HFFc6 (cell line): ENCODE measurements at regions not wholly inside any gene's neighbourhood (a gene's known extent, or its start where the extent isn't known, plus 50 kb on each side); places are given as distances from the start of the nearest gene placed in this dataset.
A peak's percentile ranks its signal among the peaks of the same experiment; 100 is the strongest.

Experiments
- DNase-seq: peaks from one replicate; pipeline ENCODE4 v3.0.0-alpha.2; 2018
- H3K27ac Mint-ChIP-seq: 2 replicates; pipeline ENCODE4 v1.8.0; 2020; ENCODE audit warnings: mild to moderate bottlenecking, mixed read lengths
- H3K27me3 Mint-ChIP-seq: 2 replicates; pipeline ENCODE4 v1.8.0; 2021; ENCODE audit warnings: mild to moderate bottlenecking, moderate library complexity, mixed read lengths; ENCODE audit not compliant: insufficient read depth
- H3K36me3 Mint-ChIP-seq: 2 replicates; pipeline ENCODE4 v1.8.0; 2021; ENCODE audit warnings: low read depth, mixed read lengths
- H3K4me1 Mint-ChIP-seq: 2 replicates; pipeline ENCODE4 v1.8.0; 2020; ENCODE audit warnings: low read depth, mixed read lengths
- H3K4me3 Mint-ChIP-seq: 2 replicates; pipeline ENCODE4 v1.8.0; 2020; ENCODE audit warnings: mild to moderate bottlenecking, moderate library complexity, mixed read lengths
- H3K9me3 Mint-ChIP-seq: 2 replicates; pipeline ENCODE4 v1.8.0; 2020; ENCODE audit warnings: mild to moderate bottlenecking, mixed read lengths
- TF ChIP-seq, protein P1 (sequence below): fragments of 200-600 bp; sonication (generic); IDR thresholded peaks from 2 replicates; pipeline ENCODE4 v1.5.0; 2021; ENCODE audit warnings: antibody characterized with exemption, mild to moderate bottlenecking

GRCh38 chr2:183229386-183229785 lies 105.1 kb downstream of the NUP35 start:
- TF ChIP-seq, protein P1, sequence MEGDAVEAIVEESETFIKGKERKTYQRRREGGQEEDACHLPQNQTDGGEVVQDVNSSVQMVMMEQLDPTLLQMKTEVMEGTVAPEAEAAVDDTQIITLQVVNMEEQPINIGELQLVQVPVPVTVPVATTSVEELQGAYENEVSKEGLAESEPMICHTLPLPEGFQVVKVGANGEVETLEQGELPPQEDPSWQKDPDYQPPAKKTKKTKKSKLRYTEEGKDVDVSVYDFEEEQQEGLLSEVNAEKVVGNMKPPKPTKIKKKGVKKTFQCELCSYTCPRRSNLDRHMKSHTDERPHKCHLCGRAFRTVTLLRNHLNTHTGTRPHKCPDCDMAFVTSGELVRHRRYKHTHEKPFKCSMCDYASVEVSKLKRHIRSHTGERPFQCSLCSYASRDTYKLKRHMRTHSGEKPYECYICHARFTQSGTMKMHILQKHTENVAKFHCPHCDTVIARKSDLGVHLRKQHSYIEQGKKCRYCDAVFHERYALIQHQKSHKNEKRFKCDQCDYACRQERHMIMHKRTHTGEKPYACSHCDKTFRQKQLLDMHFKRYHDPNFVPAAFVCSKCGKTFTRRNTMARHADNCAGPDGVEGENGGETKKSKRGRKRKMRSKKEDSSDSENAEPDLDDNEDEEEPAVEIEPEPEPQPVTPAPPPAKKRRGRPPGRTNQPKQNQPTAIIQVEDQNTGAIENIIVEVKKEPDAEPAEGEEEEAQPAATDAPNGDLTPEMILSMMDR = no peak
- Mint-ChIP-seq H3K4me3 (no peak overlapping the region), H3K36me3 (no peaks in the 10 kb centered on the region), H3K27me3 (no peaks in the 10 kb centered on the region), H3K9me3 (no peaks in the 10 kb centered on the region), H3K27ac (no peak overlapping the region), H3K4me1 (peaks cover 8% of the 10 kb centered on the region; the same call in 1 of the 2 replicates)
- peak; percentile 29 for DNase-seq

- Mint-ChIP-seq H3K27me3 (no peaks in the 10 kb centered on the region), H3K4me1 (peaks cover 8% of the 10 kb centered on the region; the same call in 1 of the 2 replicates), H3K36me3 (no peaks in the 10 kb centered on the region), H3K27ac (no peak overlapping the region), H3K4me3 (no peak overlapping the region), H3K9me3 (no peaks in the 10 kb centered on the region)
- no peak for DNase-seq
- TF ChIP-seq, protein P1 = no peak
Measured at GRCh38 chr2:183232161-183232865, 108.1 kb downstream of the NUP35 start.

GRCh38 chr2:183242937-183243336 lies 118.7 kb downstream of the NUP35 start:
- H3K27ac Mint-ChIP-seq = no peak overlapping the region
- no peaks in the 10 kb centered on the region for H3K36me3 Mint-ChIP-seq
- H3K4me1 Mint-ChIP-seq = no peaks in the 10 kb centered on the region
- no peak for DNase-seq
- TF ChIP-seq, protein P1 = no peak
- no peaks in the 10 kb centered on the region for H3K9me3 Mint-ChIP-seq
- H3K27me3 Mint-ChIP-seq = no peaks in the 10 kb centered on the region
- H3K4me3 Mint-ChIP-seq = no peak overlapping the region

- H3K9me3 Mint-ChIP-seq = no peaks in the 10 kb centered on the region
- no peak for DNase-seq
- H3K27me3 Mint-ChIP-seq = no peaks in the 10 kb centered on the region
- no peak overlapping the region for H3K4me3 Mint-ChIP-seq
- H3K4me1 Mint-ChIP-seq = no peaks in the 10 kb centered on the region
- H3K36me3 Mint-ChIP-seq = no peaks in the 10 kb centered on the region
- H3K27ac Mint-ChIP-seq = no peak overlapping the region
- TF ChIP-seq, protein P1 = no peak
Measured at GRCh38 chr2:183243758-183244157, 119.5 kb downstream of the NUP35 start.

- Mint-ChIP-seq H3K4me1 (no peaks in the 10 kb centered on the region), H3K36me3 (no peaks in the 10 kb centered on the region), H3K27ac (no peak overlapping the region), H3K4me3 (no peak overlapping the region), H3K27me3 (no peaks in the 10 kb centered on the region), H3K9me3 (no peaks in the 10 kb centered on the region)
- TF ChIP-seq, protein P1 = no peak
- DNase-seq = no peak
Measured at GRCh38 chr2:183244300-183244844, 120.1 kb downstream of the NUP35 start.
